Panc1 (cell line): ENCODE measurements at regions not wholly inside any gene's neighbourhood (a gene's known extent, or its start where the extent isn't known, plus 50 kb on each side); places are given as distances from the start of the nearest gene placed in this dataset.

ENCODE experiments used
- CTCF ChIP-seq: fragments of 450-650 bp; IDR thresholded peaks from 2 replicates; pipeline ENCODE4 v1.5.1; 2017; ENCODE audit warnings: mild to moderate bottlenecking
- POLR2AphosphoS5 ChIP-seq: IDR thresholded peaks from 2 replicates; pipeline ENCODE4 v1.6.1; 2012; ENCODE audit warnings: mild to moderate bottlenecking, low read depth, low read length, moderate library complexity
- REST ChIP-seq, 2 experiments: IDR thresholded peaks; 2 replicates each; pipeline ENCODE4 v1.6.1; 2011 to 2012; ENCODE audit warnings: low read depth in 2 of 2, control low read depth in 1 of 2, low read length in 1 of 2, mild to moderate bottlenecking in 1 of 2, moderate library complexity in 1 of 2; ENCODE audit not compliant: insufficient read depth in 1 of 2
- SIN3A ChIP-seq: IDR thresholded peaks from 2 replicates; pipeline ENCODE4 v1.6.1; 2012; ENCODE audit warnings: low read depth, mild to moderate bottlenecking, low read length, moderate library complexity, borderline replicate concordance; ENCODE audit not compliant: insufficient read depth
- TCF7L2 ChIP-seq: IDR thresholded peaks from 2 replicates; pipeline ENCODE4 v1.6.1; 2011; ENCODE audit warnings: mild to moderate bottlenecking, low read depth, low read length, inconsistent platforms

GRCh38 chr10:128545216-128545615, 419.0 kb upstream of the MKI67 start:
- TF ChIP-seq CTCF (no peak), POLR2AphosphoS5 (no peak), SIN3A (no peak), REST (IDR thresholded peaks at IDR 0.05; ENCODE audit: insufficient read depth in 1 of 2, low read depth in 2 of 2, low read length in 1 of 2) (no peak), TCF7L2 (no peak)
